Upper lobe of right lung (tissue), 1 donor: ENCODE measurements at regions not wholly inside any gene's neighbourhood (a gene's known extent, or its start where the extent isn't known, plus 50 kb on each side); places are given as distances from the start of the nearest gene placed in this dataset.

ENCODE experiments used
- ATAC-seq: fragments of 200-7000 bp; cut with Tn5 transposase; one replicate; pipeline ENCODE4 v1.9.1; 2020; ENCODE audit warnings: mild to moderate bottlenecking, moderate library complexity
- DNase-seq: peaks from one replicate; pipeline ENCODE4 v3.0.0-alpha.2; 2020
- H3K27ac ChIP-seq: fragments of 200-600 bp; one replicate; pipeline ENCODE4 v1.8.0; 2022
- H3K27me3 ChIP-seq: fragments of 200-600 bp; one replicate; pipeline ENCODE4 v1.8.0; 2022; ENCODE audit warnings: mild to moderate bottlenecking
- H3K36me3 ChIP-seq: fragments of 200-600 bp; one replicate; pipeline ENCODE4 v1.8.0; 2022
- H3K4me1 ChIP-seq: fragments of 200-600 bp; one replicate; pipeline ENCODE4 v1.8.0; 2022
- H3K4me3 ChIP-seq: fragments of 200-600 bp; one replicate; pipeline ENCODE4 v1.8.0; 2022; ENCODE audit warnings: mild to moderate bottlenecking
- H3K9me3 ChIP-seq: fragments of 200-600 bp; one replicate; pipeline ENCODE4 v1.8.0; 2022
- intact Hi-C: fragments of 100-400 bp; cut with DNase I; formaldehyde crosslinking; loops from one replicate; pipeline ENCODE4 v1.11.0; 2022
- TF ChIP-seq, protein P1 (sequence below): fragments of 200-600 bp; IDR thresholded peaks from one replicate; pipeline ENCODE4 v1.8.0; 2022; ENCODE audit warnings: antibody characterized with exemption
- donor health status: DM: no; HTN: yes; CAD: no; lungs with severe emphysema.

DNA sequence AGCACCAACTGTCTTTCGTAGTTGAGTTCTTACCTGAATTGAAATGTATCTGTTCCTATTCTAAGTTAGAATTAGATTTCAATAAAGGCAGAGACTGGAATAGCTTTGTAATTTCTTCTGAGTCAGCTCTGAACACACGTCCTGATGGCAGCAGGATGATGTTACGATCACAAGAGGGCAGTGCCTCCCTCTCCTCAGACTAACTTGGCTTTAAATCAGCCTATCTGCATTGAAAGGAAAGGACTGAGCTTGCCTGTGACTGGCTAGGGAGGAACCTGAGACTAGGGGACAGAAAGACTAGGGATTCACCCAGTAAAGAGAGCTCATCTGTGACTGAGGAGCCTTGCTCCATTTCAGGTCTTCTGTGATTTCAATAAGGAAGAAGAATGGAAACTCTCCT, 323.7 kb upstream of the OR4E1 start:
- ATAC-seq: peak; percentile 55

DNA sequence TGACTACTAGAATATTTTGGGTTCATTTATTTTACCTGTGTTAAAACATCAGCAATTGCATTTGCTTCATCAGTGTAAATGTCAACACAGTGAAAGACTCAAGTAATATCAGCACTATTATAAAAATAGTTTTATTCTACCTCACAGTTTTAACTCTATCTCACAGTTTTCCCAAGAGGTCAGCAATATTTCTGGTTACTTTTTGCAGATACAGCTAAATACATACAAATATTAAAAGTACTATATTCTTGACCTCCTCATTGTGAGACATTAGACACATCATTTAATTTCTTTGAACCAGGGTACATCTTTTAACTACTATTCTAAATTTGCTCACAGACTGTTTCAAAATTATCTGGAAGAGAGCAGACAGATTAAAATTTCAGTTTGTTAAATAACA, 321.7 kb upstream of the OR4E1 start:
- no peak for ATAC-seq
- no peaks in the 10 kb centered on the region for H3K36me3 ChIP-seq
- TF ChIP-seq, protein P1, sequence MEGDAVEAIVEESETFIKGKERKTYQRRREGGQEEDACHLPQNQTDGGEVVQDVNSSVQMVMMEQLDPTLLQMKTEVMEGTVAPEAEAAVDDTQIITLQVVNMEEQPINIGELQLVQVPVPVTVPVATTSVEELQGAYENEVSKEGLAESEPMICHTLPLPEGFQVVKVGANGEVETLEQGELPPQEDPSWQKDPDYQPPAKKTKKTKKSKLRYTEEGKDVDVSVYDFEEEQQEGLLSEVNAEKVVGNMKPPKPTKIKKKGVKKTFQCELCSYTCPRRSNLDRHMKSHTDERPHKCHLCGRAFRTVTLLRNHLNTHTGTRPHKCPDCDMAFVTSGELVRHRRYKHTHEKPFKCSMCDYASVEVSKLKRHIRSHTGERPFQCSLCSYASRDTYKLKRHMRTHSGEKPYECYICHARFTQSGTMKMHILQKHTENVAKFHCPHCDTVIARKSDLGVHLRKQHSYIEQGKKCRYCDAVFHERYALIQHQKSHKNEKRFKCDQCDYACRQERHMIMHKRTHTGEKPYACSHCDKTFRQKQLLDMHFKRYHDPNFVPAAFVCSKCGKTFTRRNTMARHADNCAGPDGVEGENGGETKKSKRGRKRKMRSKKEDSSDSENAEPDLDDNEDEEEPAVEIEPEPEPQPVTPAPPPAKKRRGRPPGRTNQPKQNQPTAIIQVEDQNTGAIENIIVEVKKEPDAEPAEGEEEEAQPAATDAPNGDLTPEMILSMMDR: no peak
- no peak for DNase-seq
- H3K27ac ChIP-seq: no peak overlapping the region
- no peaks in the 10 kb centered on the region for H3K9me3 ChIP-seq
- no peaks in the 10 kb centered on the region for H3K4me1 ChIP-seq
- H3K4me3 ChIP-seq: no peak overlapping the region
- H3K27me3 ChIP-seq: peaks cover 16% of the 10 kb centered on the region
- intact Hi-C loops: no loop called here

More for the DNA sequence above, 323.7 kb upstream of the OR4E1 start:
- Histone ChIP-seq H3K36me3 (no peaks in the 10 kb centered on the region), H3K27me3 (peaks cover 7% of the 10 kb centered on the region), H3K9me3 (no peaks in the 10 kb centered on the region), H3K4me3 (no peak overlapping the region), H3K4me1 (no peaks in the 10 kb centered on the region), H3K27ac (no peak overlapping the region)
- TF ChIP-seq, protein P1: peak; percentile 19
- intact Hi-C loops: no loop called here
- no peak for DNase-seq

DNA sequence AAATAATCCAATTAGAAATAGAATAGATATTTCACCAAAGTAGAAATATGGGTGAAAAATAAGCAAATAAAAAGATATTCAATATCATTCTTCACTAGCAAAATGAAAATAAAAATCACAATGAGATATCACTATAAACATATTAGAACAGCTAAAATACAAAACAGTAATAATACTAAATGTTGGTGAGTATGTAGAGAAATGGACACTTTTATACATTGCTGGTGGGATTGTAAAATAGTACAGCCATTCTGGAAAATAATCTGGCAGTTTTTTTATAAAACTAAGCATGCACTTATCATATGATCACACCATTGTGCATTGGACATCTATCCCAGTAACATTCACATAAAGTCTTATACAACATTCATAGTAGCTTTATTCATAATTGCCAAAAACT, 320.2 kb upstream of the OR4E1 start:
- ATAC-seq (no peak), DNase-seq (no peak)
- TF ChIP-seq, protein P1: no peak
- H3K4me1 ChIP-seq: no peaks in the 10 kb centered on the region
- no peak overlapping the region for H3K4me3 ChIP-seq
- peaks cover 16% of the 10 kb centered on the region for H3K27me3 ChIP-seq
- H3K27ac ChIP-seq: no peak overlapping the region
- H3K9me3 ChIP-seq: no peaks in the 10 kb centered on the region
- intact Hi-C loops: no loop called here
- H3K36me3 ChIP-seq: no peaks in the 10 kb centered on the region

DNA sequence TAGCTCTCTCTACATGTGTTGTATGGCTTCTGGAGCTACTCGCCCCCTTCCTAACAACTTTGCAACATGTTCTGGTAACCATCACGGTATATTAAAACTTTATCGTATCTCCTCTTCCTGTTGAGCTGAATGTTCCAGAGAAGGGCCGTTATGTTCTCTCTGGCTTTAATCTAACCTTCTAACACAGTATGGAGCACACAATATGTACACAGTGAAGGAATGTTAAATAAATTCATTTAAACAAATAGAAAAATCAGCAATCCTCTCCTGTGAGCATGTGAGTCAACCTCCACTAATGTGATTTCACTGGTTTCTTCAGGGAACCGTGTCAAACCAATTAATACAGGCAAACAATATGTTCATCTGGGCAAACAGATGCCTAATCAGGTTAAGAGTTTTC, 319.5 kb upstream of the OR4E1 start:
- Histone ChIP-seq H3K4me1 (no peaks in the 10 kb centered on the region), H3K36me3 (no peaks in the 10 kb centered on the region), H3K4me3 (no peak overlapping the region), H3K27me3 (peaks cover 16% of the 10 kb centered on the region), H3K27ac (no peak overlapping the region), H3K9me3 (no peaks in the 10 kb centered on the region)
- ATAC-seq (no peak), DNase-seq (no peak)
- intact Hi-C loops: no loop called here
- TF ChIP-seq, protein P1: no peak

DNA sequence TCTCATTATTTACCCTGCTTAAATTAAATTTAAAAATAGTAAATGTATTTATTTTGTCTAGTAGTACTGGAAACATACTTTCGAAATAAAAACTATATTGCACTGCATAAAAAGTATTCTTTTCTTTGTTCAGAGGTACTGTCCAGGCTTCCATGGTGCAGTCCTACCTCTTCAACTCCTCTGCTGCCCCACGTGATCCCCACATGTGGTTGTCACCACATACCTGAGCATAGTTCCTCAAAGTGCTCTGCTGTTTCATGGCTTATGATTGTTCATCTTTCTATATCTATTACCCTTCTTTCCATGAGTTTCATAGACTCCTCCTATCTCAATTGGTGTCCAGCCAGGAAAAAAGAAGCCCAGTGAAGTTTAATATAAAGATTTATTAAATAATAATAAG, 317.5 kb upstream of the OR4E1 start:
- no peaks in the 10 kb centered on the region for H3K4me1 ChIP-seq
- TF ChIP-seq, protein P1: no peak
- no peak overlapping the region for H3K4me3 ChIP-seq
- H3K27ac ChIP-seq: no peak overlapping the region
- intact Hi-C loops: no loop called here
- no peaks in the 10 kb centered on the region for H3K36me3 ChIP-seq
- no peaks in the 10 kb centered on the region for H3K9me3 ChIP-seq
- DNase-seq: no peak
- peaks cover 16% of the 10 kb centered on the region for H3K27me3 ChIP-seq
- no peak for ATAC-seq

DNA sequence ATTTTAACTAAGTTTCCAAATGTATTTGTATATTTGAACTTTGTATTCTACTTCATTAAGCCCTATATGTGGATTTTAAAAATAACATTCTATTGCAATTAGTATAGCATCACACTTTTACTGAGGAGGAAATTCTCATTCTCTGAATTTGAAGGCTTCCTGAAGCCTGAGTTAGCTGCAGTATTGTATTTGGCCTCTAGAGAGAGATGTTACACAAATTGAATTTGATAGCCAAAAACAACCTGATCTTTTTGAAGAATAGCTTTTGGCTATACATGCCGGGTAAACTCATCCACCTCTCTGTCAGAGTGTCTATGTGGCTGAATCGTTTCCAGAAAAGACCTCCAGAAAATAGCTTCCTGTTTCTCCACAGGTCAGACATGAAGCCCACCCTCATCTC, 316.5 kb upstream of the OR4E1 start:
- Histone ChIP-seq H3K36me3 (no peaks in the 10 kb centered on the region), H3K27me3 (peaks cover 16% of the 10 kb centered on the region), H3K27ac (no peak overlapping the region), H3K9me3 (no peaks in the 10 kb centered on the region), H3K4me1 (no peaks in the 10 kb centered on the region), H3K4me3 (no peak overlapping the region)
- intact Hi-C loops: no loop called here
- ATAC-seq (no peak), DNase-seq (no peak)
- TF ChIP-seq, protein P1: peak; percentile 37
